ENCODE measurements at regions not wholly inside any gene's neighbourhood (a gene's known extent, or its start where the extent isn't known, plus 50 kb on each side); places are given as distances from the start of the nearest gene placed in this dataset.

DNA sequence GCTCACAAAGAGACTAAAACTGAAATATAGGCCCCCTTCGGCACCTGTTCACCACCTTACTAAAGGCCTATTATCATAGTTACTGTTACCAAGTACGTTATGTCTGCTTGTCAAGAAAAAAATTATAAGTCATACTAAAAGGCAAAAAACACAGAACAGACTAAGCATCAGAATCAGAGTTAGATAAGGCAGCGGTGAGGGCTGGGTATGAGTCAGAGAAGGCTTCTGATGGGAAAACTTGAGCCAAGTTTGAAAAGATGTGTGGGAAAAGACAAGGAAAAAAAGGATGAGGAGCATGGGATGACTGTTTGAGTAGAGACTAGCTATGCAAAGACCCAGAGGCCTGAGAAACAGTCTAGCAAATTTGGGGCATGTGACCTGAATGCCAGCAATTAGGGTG, 387.2 kb upstream of the SGO1 start:
- H3K36me3 ChIP-seq, result no peaks in the 10 kb centered on the region
- intact Hi-C loops (cut with DNase I; ENCODE audit: low total_unique reads), result no loop called here
- no peaks in the 10 kb centered on the region for H3K27me3 ChIP-seq (replicated peaks in 1 of 7)
- H3K4me3 ChIP-seq, result no peak overlapping the region
- no peak for TF ChIP-seq POLR2AphosphoS5 (IDR thresholded peaks at IDR 0.05)
- TF ChIP-seq POLR2A (IDR thresholded peaks at IDR 0.05), result no peak
- TF ChIP-seq, protein P1, sequence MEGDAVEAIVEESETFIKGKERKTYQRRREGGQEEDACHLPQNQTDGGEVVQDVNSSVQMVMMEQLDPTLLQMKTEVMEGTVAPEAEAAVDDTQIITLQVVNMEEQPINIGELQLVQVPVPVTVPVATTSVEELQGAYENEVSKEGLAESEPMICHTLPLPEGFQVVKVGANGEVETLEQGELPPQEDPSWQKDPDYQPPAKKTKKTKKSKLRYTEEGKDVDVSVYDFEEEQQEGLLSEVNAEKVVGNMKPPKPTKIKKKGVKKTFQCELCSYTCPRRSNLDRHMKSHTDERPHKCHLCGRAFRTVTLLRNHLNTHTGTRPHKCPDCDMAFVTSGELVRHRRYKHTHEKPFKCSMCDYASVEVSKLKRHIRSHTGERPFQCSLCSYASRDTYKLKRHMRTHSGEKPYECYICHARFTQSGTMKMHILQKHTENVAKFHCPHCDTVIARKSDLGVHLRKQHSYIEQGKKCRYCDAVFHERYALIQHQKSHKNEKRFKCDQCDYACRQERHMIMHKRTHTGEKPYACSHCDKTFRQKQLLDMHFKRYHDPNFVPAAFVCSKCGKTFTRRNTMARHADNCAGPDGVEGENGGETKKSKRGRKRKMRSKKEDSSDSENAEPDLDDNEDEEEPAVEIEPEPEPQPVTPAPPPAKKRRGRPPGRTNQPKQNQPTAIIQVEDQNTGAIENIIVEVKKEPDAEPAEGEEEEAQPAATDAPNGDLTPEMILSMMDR (IDR thresholded peaks at IDR 0.05 in 8 of 11, conservative IDR thresholded peaks at IDR 0.05 in 3 of 11), result no peak
- peaks cover 0 to 12% (median 0%) of the 10 kb centered on the region in 8 donors for H3K9me3 ChIP-seq
- DNase-seq, result no peak
- H3K4me1 ChIP-seq, result no peaks in the 10 kb centered on the region
- WGBS, 5 donors, result 77 to 84% (median 81%) methylated on average over 3 of the region's 3 CpGs
- H3K27ac ChIP-seq, result no peak overlapping the region

DNA sequence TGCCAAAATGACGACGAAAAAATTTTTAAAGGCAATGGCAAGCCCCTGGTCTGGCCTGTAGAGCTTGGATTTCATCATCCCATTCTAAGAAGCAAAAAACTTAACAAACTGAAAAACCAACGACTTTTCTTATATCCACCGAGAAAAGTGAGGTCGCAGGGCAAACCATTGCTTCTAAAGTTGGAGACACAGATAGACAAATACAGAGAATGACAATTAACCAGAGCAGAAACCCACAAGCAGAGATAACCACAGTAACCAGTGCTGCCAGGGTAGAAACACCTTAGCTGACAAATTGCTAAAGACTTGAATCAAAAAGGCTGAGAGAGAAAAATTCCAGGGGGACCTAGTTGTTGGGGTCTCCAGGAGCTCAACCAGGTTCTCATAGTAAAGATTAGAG, 386.5 kb upstream of the SGO1 start:
- peaks cover 0 to 8% (median 0%) of the 10 kb centered on the region in 8 donors for H3K9me3 ChIP-seq
- WGBS, 5 donors, result 83 to 93% (median 87%) methylated on average over 5 of the region's 5 CpGs
- DNase-seq, result no peak
- H3K4me3 ChIP-seq, result no peak overlapping the region
- intact Hi-C loops (cut with DNase I; ENCODE audit: low total_unique reads), result no loop called here
- TF ChIP-seq, protein P1 (IDR thresholded peaks at IDR 0.05 in 8 of 11, conservative IDR thresholded peaks at IDR 0.05 in 3 of 11), result no peak
- TF ChIP-seq POLR2AphosphoS5 (IDR thresholded peaks at IDR 0.05), result no peak
- H3K27me3 ChIP-seq (replicated peaks in 1 of 7), result no peaks in the 10 kb centered on the region
- no peak overlapping the region for H3K27ac ChIP-seq
- no peaks in the 10 kb centered on the region for H3K36me3 ChIP-seq
- H3K4me1 ChIP-seq, result no peaks in the 10 kb centered on the region

DNA sequence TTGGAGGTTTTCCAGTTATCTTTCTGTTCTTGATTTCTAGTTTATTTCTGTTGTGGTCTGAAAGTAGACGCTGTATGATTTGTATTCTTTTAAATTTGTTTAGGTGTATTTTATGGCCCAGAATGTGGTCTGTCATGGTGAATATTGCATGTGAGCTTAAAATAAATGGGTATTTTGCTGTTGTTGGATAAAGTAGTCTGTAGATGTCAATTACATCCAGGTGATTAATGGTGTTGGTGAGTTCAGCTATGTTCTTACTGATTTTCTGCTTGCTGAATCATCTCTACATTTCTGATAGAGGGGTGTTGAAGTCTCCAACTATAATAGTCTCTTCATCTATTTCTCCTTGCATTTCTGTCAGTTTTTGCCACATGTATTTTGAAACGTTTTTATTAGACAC, 383.3 kb upstream of the SGO1 start:
- 14 to 35% (median 28%) methylated on average over 2 of the region's 2 CpGs for WGBS, 5 donors
- DNase-seq, result no peak
- Histone ChIP-seq H3K27me3 (replicated peaks in 1 of 7) (no peaks in the 10 kb centered on the region), H3K36me3 (no peaks in the 10 kb centered on the region), H3K9me3 (peaks cover 0 to 8% (median 0%) of the 10 kb centered on the region in 8 donors), H3K27ac (no peak overlapping the region), H3K4me1 (no peaks in the 10 kb centered on the region), H3K4me3 (no peak overlapping the region)
- TF ChIP-seq POLR2A (IDR thresholded peaks at IDR 0.05), result no peak
- TF ChIP-seq, protein P1 (IDR thresholded peaks at IDR 0.05 in 8 of 11, conservative IDR thresholded peaks at IDR 0.05 in 3 of 11), result no peak
- no peak for TF ChIP-seq POLR2AphosphoS5 (IDR thresholded peaks at IDR 0.05)
- intact Hi-C loops (cut with DNase I; ENCODE audit: low total_unique reads), result no loop called here

DNA sequence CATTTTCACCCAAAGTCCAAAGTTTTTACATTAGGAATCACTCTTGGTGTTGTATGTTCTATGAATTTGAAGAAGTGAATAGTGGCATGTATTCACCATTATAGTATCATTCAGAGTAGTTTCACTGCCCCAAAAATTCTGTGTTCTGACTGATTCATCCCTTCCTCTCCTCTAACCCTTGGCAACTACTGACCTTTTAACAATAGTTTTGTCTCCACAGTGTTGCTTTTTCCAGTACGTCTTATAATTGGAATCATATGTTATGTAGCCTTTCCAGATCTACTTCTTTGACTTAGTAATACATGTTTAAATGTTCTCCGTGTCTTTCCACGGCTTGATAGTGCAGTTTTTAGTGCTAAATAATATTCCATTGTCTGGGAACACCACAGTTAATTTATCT, 379.0 kb upstream of the SGO1 start:
- no peaks in the 10 kb centered on the region for H3K27me3 ChIP-seq (replicated peaks in 1 of 7)
- peaks cover 0 to 3% (median 0%) of the 10 kb centered on the region in 8 donors for H3K9me3 ChIP-seq
- 66 to 78% (median 72%) methylated on average over 3 of the region's 3 CpGs for WGBS, 5 donors
- H3K27ac ChIP-seq, result no peak overlapping the region
- no peaks in the 10 kb centered on the region for H3K4me1 ChIP-seq
- no peak overlapping the region for H3K4me3 ChIP-seq
- no peak for TF ChIP-seq POLR2AphosphoS5 (IDR thresholded peaks at IDR 0.05)
- no peak for TF ChIP-seq POLR2A (IDR thresholded peaks at IDR 0.05)
- TF ChIP-seq, protein P1 (IDR thresholded peaks at IDR 0.05 in 8 of 11, conservative IDR thresholded peaks at IDR 0.05 in 3 of 11), result no peak
- DNase-seq, result no peak
- intact Hi-C loops (cut with DNase I; ENCODE audit: low total_unique reads), result no loop called here
- no peaks in the 10 kb centered on the region for H3K36me3 ChIP-seq

All from spleen (tissue), 11 donors.